A673 (cell line): ENCODE measurements at regions not wholly inside any gene's neighbourhood (a gene's known extent, or its start where the extent isn't known, plus 50 kb on each side); places are given as distances from the start of the nearest gene placed in this dataset.
"Not testable (repeated sequence)": the region's sequence is repeated elsewhere in the genome, so short reads cannot be mapped to it uniquely, and the experiment has no call there.

ENCODE experiments used
- BruUV-seq: library from RNA; stranded (reverse); fragments of 400-500 nt; replicated peaks from 2 replicates; lab custom pipeline; 2021; lab: Mats Ljungman, UMichigan
- CTCF ChIA-PET: fragments of 300-600 bp; sonication (Branson Sonifier 250); formaldehyde crosslinking; loops from one replicate; lab custom pipeline; 2022; ENCODE audit warnings: antibody characterized with exemption; lab: Charles Lee
- POLR2A ChIA-PET: fragments of 300-600 bp; sonication (Branson Sonifier 250); formaldehyde crosslinking; loops from one replicate; lab custom pipeline; 2022; ENCODE audit warnings: antibody characterized with exemption; ENCODE audit not compliant: low non-redundant PET; lab: Charles Lee
- DNase-seq: peaks from one replicate; pipeline ENCODE4 v3.0.0-alpha.2; 2015; ENCODE audit warnings: low spot score
- H3K27ac ChIP-seq: fragments of 200-600 bp; sonication (generic); 2 replicates; pipeline ENCODE4 v1.5.1; 2016; ENCODE audit warnings: mixed run types, low read depth, mild to moderate bottlenecking, mixed read lengths, antibody characterized with exemption, low read length; ENCODE audit not compliant: poor library complexity, severe bottlenecking
- H3K27me3 ChIP-seq: fragments of 200-600 bp; sonication (generic); replicated peaks from 2 replicates; pipeline ENCODE4 v1.6.1; 2017; ENCODE audit warnings: mixed run types, low read depth, mild to moderate bottlenecking, mixed read lengths, antibody characterized with exemption, low read length; ENCODE audit not compliant: insufficient read depth, poor library complexity
- H3K36me3 ChIP-seq: fragments of 200-600 bp; sonication (generic); 2 replicates; pipeline ENCODE4 v1.6.1; 2016; ENCODE audit warnings: mixed run types, mild to moderate bottlenecking, mixed read lengths, antibody characterized with exemption, low read length; ENCODE audit not compliant: insufficient read depth, poor library complexity, severe bottlenecking
- H3K4me1 ChIP-seq: fragments of 200-600 bp; sonication (generic); 2 replicates; pipeline ENCODE4 v1.6.1; 2017; ENCODE audit warnings: mixed run types, mild to moderate bottlenecking, mixed read lengths, antibody characterized with exemption, low read length; ENCODE audit not compliant: insufficient read depth, poor library complexity, severe bottlenecking
- H3K4me3 ChIP-seq: fragments of 200-600 bp; sonication (generic); 2 replicates; pipeline ENCODE4 v1.5.1; 2016; ENCODE audit warnings: low read depth, mixed run types, mild to moderate bottlenecking, mixed read lengths, low read length; ENCODE audit not compliant: poor library complexity, severe bottlenecking
- H3K9me3 ChIP-seq: fragments of 200-600 bp; sonication (generic); 2 replicates; pipeline ENCODE4 v1.6.1; 2016; ENCODE audit warnings: mixed run types, low read depth, mild to moderate bottlenecking, mixed read lengths, antibody characterized with exemption, low read length; ENCODE audit not compliant: poor library complexity, severe bottlenecking
- EZH2 ChIP-seq: fragments of 200-600 bp; sonication (generic); IDR thresholded peaks from 2 replicates; pipeline ENCODE4 v1.6.1; 2017; ENCODE audit warnings: borderline replicate concordance, low read depth, mild to moderate bottlenecking, mixed read lengths, antibody characterized with exemption, low read length; ENCODE audit not compliant: poor library complexity, severe bottlenecking
- intact Hi-C: fragments of 100-400 bp; cut with micrococcal nuclease; formaldehyde crosslinking; loops from one replicate; pipeline ENCODE4 v1.10.0; 2022; ENCODE audit not compliant: unreplicated experiment
- TF ChIP-seq, protein P1 (sequence below): fragments of 300-800, 200-600 bp; sonication (generic); conservative IDR thresholded peaks from 2 replicates; pipeline ENCODE4 v1.5.1; 2017; ENCODE audit warnings: low read depth, mild to moderate bottlenecking, antibody characterized with exemption, low read length, moderate library complexity, mixed read lengths

DNA sequence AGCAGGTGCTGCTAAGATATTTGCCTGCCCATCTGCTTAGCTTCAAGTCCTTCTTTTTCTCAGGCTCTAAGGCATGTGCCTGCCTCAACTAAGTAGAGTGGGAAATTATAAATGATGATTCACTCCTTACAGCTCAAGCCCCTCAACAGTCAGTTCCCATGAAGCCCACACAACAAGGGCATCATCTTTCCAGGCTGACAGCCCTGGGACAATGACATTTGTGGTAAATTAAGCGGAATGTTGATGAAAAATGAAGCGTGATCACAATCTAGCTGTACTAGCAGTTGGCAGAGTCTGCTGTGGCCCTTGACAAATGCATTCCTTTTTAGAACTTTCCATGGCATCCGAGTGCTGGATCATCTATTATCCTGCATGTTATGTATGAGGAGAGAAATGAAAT lies 548.6 kb downstream of the KIF4B start:
- no peaks in the 10 kb centered on the region for H3K36me3 ChIP-seq
- intact Hi-C loops = no loop called here
- no peak overlapping the region for H3K27ac ChIP-seq
- no peaks in the 10 kb centered on the region for H3K9me3 ChIP-seq
- no peaks in the 10 kb centered on the region for H3K4me1 ChIP-seq
- no peak overlapping the region for H3K4me3 ChIP-seq
- no peak for DNase-seq
- POLR2A ChIA-PET = no interaction called here
- no peak for TF ChIP-seq EZH2
- no TSS peak for BruUV-seq
- H3K27me3 ChIP-seq = no peaks in the 10 kb centered on the region
- CTCF ChIA-PET = no interaction called here

GRCh38 chr5:155564541-155564940 lies 551.0 kb downstream of the KIF4B start:
- Histone ChIP-seq H3K27ac (no peak overlapping the region), H3K4me3 (no peak overlapping the region), H3K27me3 (no peaks in the 10 kb centered on the region), H3K9me3 (no peaks in the 10 kb centered on the region), H3K4me1 (no peaks in the 10 kb centered on the region), H3K36me3 (no peaks in the 10 kb centered on the region)
- no TSS peak for BruUV-seq
- CTCF ChIA-PET = no interaction called here
- TF ChIP-seq, protein P1, sequence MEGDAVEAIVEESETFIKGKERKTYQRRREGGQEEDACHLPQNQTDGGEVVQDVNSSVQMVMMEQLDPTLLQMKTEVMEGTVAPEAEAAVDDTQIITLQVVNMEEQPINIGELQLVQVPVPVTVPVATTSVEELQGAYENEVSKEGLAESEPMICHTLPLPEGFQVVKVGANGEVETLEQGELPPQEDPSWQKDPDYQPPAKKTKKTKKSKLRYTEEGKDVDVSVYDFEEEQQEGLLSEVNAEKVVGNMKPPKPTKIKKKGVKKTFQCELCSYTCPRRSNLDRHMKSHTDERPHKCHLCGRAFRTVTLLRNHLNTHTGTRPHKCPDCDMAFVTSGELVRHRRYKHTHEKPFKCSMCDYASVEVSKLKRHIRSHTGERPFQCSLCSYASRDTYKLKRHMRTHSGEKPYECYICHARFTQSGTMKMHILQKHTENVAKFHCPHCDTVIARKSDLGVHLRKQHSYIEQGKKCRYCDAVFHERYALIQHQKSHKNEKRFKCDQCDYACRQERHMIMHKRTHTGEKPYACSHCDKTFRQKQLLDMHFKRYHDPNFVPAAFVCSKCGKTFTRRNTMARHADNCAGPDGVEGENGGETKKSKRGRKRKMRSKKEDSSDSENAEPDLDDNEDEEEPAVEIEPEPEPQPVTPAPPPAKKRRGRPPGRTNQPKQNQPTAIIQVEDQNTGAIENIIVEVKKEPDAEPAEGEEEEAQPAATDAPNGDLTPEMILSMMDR = no peak
- TF ChIP-seq EZH2 = no peak
- no peak for DNase-seq
- intact Hi-C loops = no loop called here
- POLR2A ChIA-PET = no interaction called here

DNA sequence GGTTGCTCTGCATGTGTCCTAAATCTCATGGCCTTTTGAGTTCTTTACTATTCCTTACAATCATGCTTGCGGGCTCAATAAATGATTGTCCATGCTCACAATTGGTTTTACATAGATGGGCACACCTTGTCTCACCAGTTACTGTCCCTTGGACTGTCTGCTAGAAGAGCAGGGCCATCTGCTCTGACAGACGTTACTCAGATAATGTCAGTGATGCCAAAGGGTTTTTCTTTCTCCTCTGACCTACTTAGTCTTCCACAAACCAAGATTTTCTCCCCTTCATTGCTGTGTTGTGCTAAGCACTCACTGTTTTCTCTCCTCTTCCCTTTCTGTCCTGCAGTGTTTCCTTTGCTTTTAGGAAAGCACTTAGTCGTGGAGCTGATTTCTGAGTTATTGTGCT lies 562.3 kb downstream of the KIF4B start:
- H3K4me1 ChIP-seq = no peaks in the 10 kb centered on the region
- no peak for DNase-seq
- no peak overlapping the region for H3K27ac ChIP-seq
- H3K27me3 ChIP-seq = peaks cover 3% of the 10 kb centered on the region
- intact Hi-C loops = no loop called here
- CTCF ChIA-PET = no interaction called here
- no TSS peak for BruUV-seq
- H3K9me3 ChIP-seq = no peaks in the 10 kb centered on the region
- TF ChIP-seq EZH2 = no peak
- TF ChIP-seq, protein P1 = no peak
- no peaks in the 10 kb centered on the region for H3K36me3 ChIP-seq
- POLR2A ChIA-PET = no interaction called here
- H3K4me3 ChIP-seq = no peak overlapping the region

GRCh38 chr5:155586808-155587207 lies 573.3 kb downstream of the KIF4B start:
- CTCF ChIA-PET, H3K9me3 ChIP-seq, H3K36me3 ChIP-seq, BruUV-seq, H3K27ac ChIP-seq, DNase-seq, H3K4me1 ChIP-seq, POLR2A ChIA-PET, H3K4me3 ChIP-seq, intact Hi-C loops, H3K27me3 ChIP-seq: not testable (repeated sequence)
